ENCODE measurements at regions not wholly inside any gene's neighbourhood (a gene's known extent, or its start where the extent isn't known, plus 50 kb on each side); places are given as distances from the start of the nearest gene placed in this dataset.
"Not testable (repeated sequence)": the region's sequence is repeated elsewhere in the genome, so short reads cannot be mapped to it uniquely, and the experiment has no call there.

- DNase-seq (ENCODE audit: low spot score), result no peak
- CTCF ChIA-PET, result no interaction called here
- Histone ChIP-seq H3K4me3 (ENCODE audit: low read depth, low read length, poor library complexity, severe bottlenecking) (no peak overlapping the region), H3K4me1 (ENCODE audit: insufficient read depth, low read length, poor library complexity, severe bottlenecking) (peaks cover 14% of the 10 kb centered on the region), H3K27ac (ENCODE audit: low read depth, low read length, poor library complexity, severe bottlenecking) (no peak overlapping the region), H3K27me3 (replicated peaks; ENCODE audit: insufficient read depth, low read depth, low read length, poor library complexity) (no peaks in the 10 kb centered on the region), H3K9me3 (ENCODE audit: low read depth, low read length, poor library complexity, severe bottlenecking) (no peaks in the 10 kb centered on the region), H3K36me3 (ENCODE audit: insufficient read depth, low read length, poor library complexity, severe bottlenecking) (no peaks in the 10 kb centered on the region)
- POLR2A ChIA-PET (ENCODE audit: low non-redundant PET), result interaction anchor here (0.6 kb wide), 1 partner anchor 38 kb away, joined by 11 read pairs; no protein-coding TSS in a partner anchor
- intact Hi-C loops (cut with micrococcal nuclease; ENCODE audit: unreplicated experiment), result no loop called here
- no peak for TF ChIP-seq EZH2 (IDR thresholded peaks at IDR 0.05; ENCODE audit: borderline replicate concordance, low read depth, low read length, poor library complexity, severe bottlenecking)
- no peak for TF ChIP-seq CTCF (conservative IDR thresholded peaks at IDR 0.05; ENCODE audit: low read depth, low read length)
- no TSS peak for BruUV-seq (replicated peaks)
Measured at GRCh38 chr17:6928193-6928592, 67.7 kb upstream of the ALOX12 start.

GRCh38 chr17:6930749-6931148 is 65.1 kb upstream of the ALOX12 start:
- BruUV-seq (replicated peaks), result no TSS peak
- Histone ChIP-seq H3K4me1 (ENCODE audit: insufficient read depth, low read length, poor library complexity, severe bottlenecking) (peaks cover 14% of the 10 kb centered on the region), H3K27ac (ENCODE audit: low read depth, low read length, poor library complexity, severe bottlenecking) (no peak overlapping the region), H3K36me3 (ENCODE audit: insufficient read depth, low read length, poor library complexity, severe bottlenecking) (no peaks in the 10 kb centered on the region), H3K4me3 (ENCODE audit: low read depth, low read length, poor library complexity, severe bottlenecking) (no peak overlapping the region), H3K27me3 (replicated peaks; ENCODE audit: insufficient read depth, low read depth, low read length, poor library complexity) (no peaks in the 10 kb centered on the region), H3K9me3 (ENCODE audit: low read depth, low read length, poor library complexity, severe bottlenecking) (no peaks in the 10 kb centered on the region)
- CTCF ChIA-PET, result no interaction called here
- no peak for TF ChIP-seq CTCF (conservative IDR thresholded peaks at IDR 0.05; ENCODE audit: low read depth, low read length)
- TF ChIP-seq EZH2 (IDR thresholded peaks at IDR 0.05; ENCODE audit: borderline replicate concordance, low read depth, low read length, poor library complexity, severe bottlenecking), result no peak
- intact Hi-C loops (cut with micrococcal nuclease; ENCODE audit: unreplicated experiment), result no loop called here
- no peak for DNase-seq (ENCODE audit: low spot score)
- POLR2A ChIA-PET (ENCODE audit: low non-redundant PET), result no interaction called here

- H3K4me3 ChIP-seq (ENCODE audit: low read depth, low read length, poor library complexity, severe bottlenecking); DNase-seq (ENCODE audit: low spot score); H3K27ac ChIP-seq (ENCODE audit: low read depth, low read length, poor library complexity, severe bottlenecking); H3K9me3 ChIP-seq (ENCODE audit: low read depth, low read length, poor library complexity, severe bottlenecking); H3K36me3 ChIP-seq (ENCODE audit: insufficient read depth, low read length, poor library complexity, severe bottlenecking); POLR2A ChIA-PET (ENCODE audit: low non-redundant PET); BruUV-seq (replicated peaks); CTCF ChIA-PET; H3K27me3 ChIP-seq (replicated peaks; ENCODE audit: insufficient read depth, low read depth, low read length, poor library complexity); intact Hi-C loops (cut with micrococcal nuclease; ENCODE audit: unreplicated experiment); H3K4me1 ChIP-seq (ENCODE audit: insufficient read depth, low read length, poor library complexity, severe bottlenecking): not testable (repeated sequence)
Measured at GRCh38 chr17:6934544-6934943, 61.3 kb upstream of the ALOX12 start.

GRCh38 chr17:6936370-6937028 is 59.4 kb upstream of the ALOX12 start:
- H3K36me3 ChIP-seq (ENCODE audit: insufficient read depth, low read length, poor library complexity, severe bottlenecking), result no peaks in the 10 kb centered on the region
- TF ChIP-seq EZH2 (IDR thresholded peaks at IDR 0.05; ENCODE audit: borderline replicate concordance, low read depth, low read length, poor library complexity, severe bottlenecking) (no peak), CTCF (conservative IDR thresholded peaks at IDR 0.05; ENCODE audit: low read depth, low read length) (no peak)
- intact Hi-C loops (cut with micrococcal nuclease; ENCODE audit: unreplicated experiment), result no loop called here
- DNase-seq (ENCODE audit: low spot score), result peak; percentile 69
- H3K9me3 ChIP-seq (ENCODE audit: low read depth, low read length, poor library complexity, severe bottlenecking), result no peaks in the 10 kb centered on the region
- no TSS peak for BruUV-seq (replicated peaks)
- ChIA-PET CTCF (interaction anchor here (0.6 kb wide), 2 partner anchors 22 to 43 kb away, joined by 3 read pairs; no protein-coding TSS in a partner anchor), POLR2A (ENCODE audit: low non-redundant PET) (no interaction called here)
- no peaks in the 10 kb centered on the region for H3K4me1 ChIP-seq (ENCODE audit: insufficient read depth, low read length, poor library complexity, severe bottlenecking)
- peak overlapping the region; percentile 47 for H3K4me3 ChIP-seq (ENCODE audit: low read depth, low read length, poor library complexity, severe bottlenecking)
- no peaks in the 10 kb centered on the region for H3K27me3 ChIP-seq (replicated peaks; ENCODE audit: insufficient read depth, low read depth, low read length, poor library complexity)
- H3K27ac ChIP-seq (ENCODE audit: low read depth, low read length, poor library complexity, severe bottlenecking), result peak overlapping the region; percentile 12
